GM12872 (cell line): ENCODE measurements at regions not wholly inside any gene's neighbourhood (a gene's known extent, or its start where the extent isn't known, plus 50 kb on each side); places are given as distances from the start of the nearest gene placed in this dataset.

Experiments used
- TF ChIP-seq, protein P1 (sequence below): IDR thresholded peaks from 3 replicates; pipeline ENCODE4 v1.5.1; 2011; ENCODE audit warnings: low read depth, mild to moderate bottlenecking, low read length, moderate library complexity; ENCODE audit not compliant: insufficient read depth

DNA sequence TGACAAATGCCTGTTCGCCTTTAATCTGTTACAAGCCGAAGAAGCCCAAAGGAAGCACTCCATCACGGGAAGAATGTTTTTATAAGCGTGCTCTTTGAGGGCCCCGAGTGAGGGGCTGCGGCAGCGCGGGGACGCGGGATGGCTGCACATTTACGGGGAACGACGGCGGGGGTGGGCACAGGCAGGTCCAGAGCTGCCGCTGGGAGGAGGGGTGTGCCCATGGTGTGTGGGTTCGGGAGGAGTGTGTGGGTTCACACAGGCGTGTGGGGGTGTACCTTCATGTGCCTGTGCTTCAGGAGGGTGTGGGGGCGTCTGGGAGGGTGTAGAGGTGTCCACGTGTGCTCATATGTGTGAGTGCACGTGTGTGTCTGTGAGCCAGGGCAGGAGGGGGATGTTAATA, 155.9 kb upstream of the ZC3H12A start:
- TF ChIP-seq, protein P1, sequence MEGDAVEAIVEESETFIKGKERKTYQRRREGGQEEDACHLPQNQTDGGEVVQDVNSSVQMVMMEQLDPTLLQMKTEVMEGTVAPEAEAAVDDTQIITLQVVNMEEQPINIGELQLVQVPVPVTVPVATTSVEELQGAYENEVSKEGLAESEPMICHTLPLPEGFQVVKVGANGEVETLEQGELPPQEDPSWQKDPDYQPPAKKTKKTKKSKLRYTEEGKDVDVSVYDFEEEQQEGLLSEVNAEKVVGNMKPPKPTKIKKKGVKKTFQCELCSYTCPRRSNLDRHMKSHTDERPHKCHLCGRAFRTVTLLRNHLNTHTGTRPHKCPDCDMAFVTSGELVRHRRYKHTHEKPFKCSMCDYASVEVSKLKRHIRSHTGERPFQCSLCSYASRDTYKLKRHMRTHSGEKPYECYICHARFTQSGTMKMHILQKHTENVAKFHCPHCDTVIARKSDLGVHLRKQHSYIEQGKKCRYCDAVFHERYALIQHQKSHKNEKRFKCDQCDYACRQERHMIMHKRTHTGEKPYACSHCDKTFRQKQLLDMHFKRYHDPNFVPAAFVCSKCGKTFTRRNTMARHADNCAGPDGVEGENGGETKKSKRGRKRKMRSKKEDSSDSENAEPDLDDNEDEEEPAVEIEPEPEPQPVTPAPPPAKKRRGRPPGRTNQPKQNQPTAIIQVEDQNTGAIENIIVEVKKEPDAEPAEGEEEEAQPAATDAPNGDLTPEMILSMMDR: no peak

DNA sequence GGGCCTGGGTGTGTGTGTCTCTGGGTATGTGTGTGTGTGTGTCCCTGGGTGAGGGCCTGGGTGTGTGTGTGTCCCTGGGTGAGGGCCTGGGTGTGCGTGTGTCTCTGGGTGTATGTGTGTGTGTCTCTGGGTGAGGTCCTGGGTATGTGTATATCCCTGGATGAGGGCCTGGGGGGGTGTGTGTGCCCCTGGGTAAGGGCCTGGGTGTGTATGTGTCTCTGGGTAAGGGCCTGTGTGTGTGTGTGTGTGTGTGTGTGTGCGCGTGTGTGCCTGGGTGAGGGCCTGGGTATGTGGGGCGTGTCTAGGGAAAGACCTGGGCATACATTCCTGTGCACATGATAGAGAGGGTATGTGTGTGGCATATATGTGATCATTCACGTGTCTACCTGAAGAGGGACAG, 155.1 kb upstream of the ZC3H12A start:
- TF ChIP-seq, protein P1: no peak

DNA sequence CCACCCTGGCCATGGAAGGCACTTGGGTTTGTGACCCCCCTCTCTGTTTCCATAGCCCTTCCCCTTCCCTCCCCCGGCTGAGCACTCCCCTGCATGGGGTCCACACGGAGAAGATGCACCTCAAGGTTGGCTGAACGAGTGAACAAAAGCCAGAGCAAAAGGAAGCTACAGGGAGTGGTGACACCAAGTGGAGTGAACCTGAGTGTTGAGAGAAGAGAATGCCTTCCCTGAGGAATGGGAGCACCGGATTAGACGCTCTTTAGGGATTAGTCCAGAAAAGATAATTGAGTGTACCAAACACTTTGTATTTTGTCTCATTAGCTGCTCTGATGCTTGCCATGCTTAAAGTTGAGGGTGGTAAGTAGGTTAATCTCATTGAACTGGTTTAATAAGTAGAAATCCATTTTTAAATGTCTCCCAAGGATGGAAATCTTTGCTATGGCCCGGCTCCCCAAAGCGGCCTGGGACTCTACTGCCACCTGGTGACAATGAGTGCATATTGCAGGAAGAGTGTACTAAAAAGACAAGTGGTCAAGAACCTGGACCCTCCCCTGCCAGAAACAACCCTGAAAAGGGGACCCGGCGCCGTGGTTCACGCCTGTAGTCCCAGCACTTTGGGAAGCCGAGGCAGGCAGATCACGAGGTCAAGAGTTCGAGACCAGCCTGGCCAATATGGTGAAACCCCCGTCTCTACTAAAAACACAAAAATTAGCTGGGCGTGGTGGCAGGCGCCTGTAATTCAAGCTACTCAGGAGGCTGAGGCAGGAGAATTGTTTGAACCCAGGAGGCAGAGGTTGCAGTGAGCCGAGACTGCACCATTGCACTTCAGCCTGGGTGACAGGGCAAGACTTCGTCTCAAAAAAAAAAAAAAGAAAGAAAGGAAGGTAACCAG, 150.6 kb upstream of the ZC3H12A start:
- TF ChIP-seq, protein P1: peak; percentile 84

DNA sequence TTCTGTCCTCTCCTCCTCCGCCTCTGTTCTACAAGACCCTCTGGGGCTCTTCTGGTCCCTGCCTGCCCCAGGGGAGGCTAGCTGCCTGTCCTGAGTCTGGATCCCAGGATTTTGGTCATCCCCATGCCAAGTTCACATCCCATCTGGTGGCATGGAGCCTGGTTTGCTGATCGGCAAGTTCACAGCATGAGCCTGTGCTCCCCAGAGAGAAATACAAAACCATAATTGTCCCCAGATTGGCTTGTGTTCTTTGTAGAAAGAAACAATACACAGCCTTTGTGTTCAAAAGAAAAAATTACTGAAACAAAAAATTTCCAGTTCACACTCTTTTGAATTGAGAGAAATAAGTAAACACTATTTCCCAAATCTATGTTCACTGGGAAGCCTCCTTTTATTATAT, 149.4 kb upstream of the ZC3H12A start:
- TF ChIP-seq, protein P1: no peak

DNA sequence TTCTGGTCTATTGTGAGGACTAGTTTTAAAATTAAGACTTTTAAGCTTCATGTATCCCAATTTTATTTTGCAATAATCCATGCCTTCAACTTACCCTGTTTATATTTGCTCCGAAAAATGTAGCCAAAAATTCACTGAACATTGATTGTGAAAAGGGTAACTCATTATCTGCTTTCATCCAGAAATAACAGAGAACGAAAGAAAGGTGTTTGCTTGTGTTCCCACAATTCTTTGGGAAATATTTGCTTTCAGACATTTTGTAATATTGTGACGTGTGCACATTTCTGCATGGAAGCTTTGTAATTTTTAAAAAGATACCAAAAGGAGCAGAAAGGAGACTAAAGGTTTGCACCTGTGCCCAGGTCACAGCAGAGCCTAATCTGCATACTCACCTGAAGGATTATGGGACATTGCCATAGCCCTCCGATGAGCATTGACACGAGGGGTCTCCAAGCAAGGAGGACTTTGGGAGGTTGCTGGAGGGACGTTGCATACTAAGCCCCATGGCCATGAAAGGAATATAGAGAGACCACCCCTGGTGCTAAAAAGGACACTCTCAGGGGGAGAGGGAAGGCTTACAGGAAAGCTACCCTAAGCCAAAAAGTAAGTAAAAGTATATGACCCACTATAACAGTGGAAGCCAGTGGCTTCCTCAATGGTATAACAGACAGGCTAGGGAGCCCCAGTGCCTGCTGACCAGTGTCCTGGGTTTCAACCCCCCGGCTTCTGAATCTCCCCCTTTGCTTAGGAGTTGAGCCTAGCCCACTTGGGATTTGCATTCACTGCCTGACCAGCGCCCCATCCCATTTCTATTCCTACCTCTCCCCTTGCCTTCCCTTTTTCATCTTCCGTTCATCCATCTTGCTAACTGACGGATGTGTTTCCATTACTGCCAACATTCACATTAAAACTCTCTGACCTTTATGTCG, 148.6 kb upstream of the ZC3H12A start:
- TF ChIP-seq, protein P1: no peak

- TF ChIP-seq, protein P1: no peak
Measured at GRCh38 chr1:37332126-37332525, 142.3 kb upstream of the ZC3H12A start.

- TF ChIP-seq, protein P1: no peak
Measured at GRCh38 chr1:37338658-37339057, 135.7 kb upstream of the ZC3H12A start.
